HG03139 (cell line): ENCODE measurements at regions not wholly inside any gene's neighbourhood (a gene's known extent, or its start where the extent isn't known, plus 50 kb on each side); places are given as distances from the start of the nearest gene placed in this dataset.
A peak's percentile ranks its signal among the peaks of the same experiment; 100 is the strongest.
"Not testable (repeated sequence)": the region's sequence is repeated elsewhere in the genome, so short reads cannot be mapped to it uniquely, and the experiment has no call there.

Source experiments
- ATAC-seq: cut with Tn5 transposase; IDR thresholded peaks from one replicate; pipeline ENCODE4 v1.9.1; 2021; ENCODE audit not compliant: unreplicated experiment

GRCh38 chr12:116327992-116328391, 50.5 kb upstream of the MED13L start:
- ATAC-seq = not testable (repeated sequence)

GRCh38 chr12:116331876-116332275, 54.4 kb upstream of the MED13L start:
- no peak for ATAC-seq

- no peak for ATAC-seq
Observed at GRCh38 chr12:116332705-116333380, 55.4 kb upstream of the MED13L start.

GRCh38 chr12:116333402-116333801, 55.9 kb upstream of the MED13L start:
- no peak for ATAC-seq

GRCh38 chr12:116336542-116337065, 59.1 kb upstream of the MED13L start:
- ATAC-seq = peak; percentile 79

- no peak for ATAC-seq
Observed at GRCh38 chr12:116337312-116337711, 59.8 kb upstream of the MED13L start.

- ATAC-seq = no peak
Observed at GRCh38 chr12:116338064-116338846, 60.8 kb upstream of the MED13L start.

- ATAC-seq = no peak
Observed at GRCh38 chr12:116339062-116339461, 61.6 kb upstream of the MED13L start.

GRCh38 chr12:116339800-116340371, 62.4 kb upstream of the MED13L start:
- no peak for ATAC-seq

GRCh38 chr12:116343331-116343884, 65.9 kb upstream of the MED13L start:
- no peak for ATAC-seq

- no peak for ATAC-seq
Observed at GRCh38 chr12:116346222-116346621, 68.7 kb upstream of the MED13L start.

- ATAC-seq = no peak
Observed at GRCh38 chr12:116346741-116347140, 69.2 kb upstream of the MED13L start.

GRCh38 chr12:116347265-116347664, 69.8 kb upstream of the MED13L start:
- ATAC-seq = no peak

GRCh38 chr12:116352315-116352835, 74.9 kb upstream of the MED13L start:
- ATAC-seq = no peak

- ATAC-seq = no peak
Observed at GRCh38 chr12:116353958-116354357, 76.5 kb upstream of the MED13L start.

GRCh38 chr12:116354534-116354933, 77.0 kb upstream of the MED13L start:
- no peak for ATAC-seq

GRCh38 chr12:116354950-116355783, 77.7 kb upstream of the MED13L start:
- no peak for ATAC-seq

GRCh38 chr12:116358536-116358892, 81.0 kb upstream of the MED13L start:
- no peak for ATAC-seq

GRCh38 chr12:116358893-116359761, 81.6 kb upstream of the MED13L start:
- peak; percentile 89 for ATAC-seq
